Hematopoietic multipotent progenitor cell treated with erythropoietin and hydrocortisone succinate and interleukin-3 and kit ligand, for 6 days (in vitro differentiated cells): ENCODE measurements at regions not wholly inside any gene's neighbourhood (a gene's known extent, or its start where the extent isn't known, plus 50 kb on each side); places are given as distances from the start of the nearest gene placed in this dataset.
"Not testable (repeated sequence)": the region's sequence is repeated elsewhere in the genome, so short reads cannot be mapped to it uniquely, and the experiment has no call there.

ENCODE experiments used
- DNase-seq: peaks from one replicate; pipeline ENCODE4 v3.0.0-alpha.2; 2015

DNA sequence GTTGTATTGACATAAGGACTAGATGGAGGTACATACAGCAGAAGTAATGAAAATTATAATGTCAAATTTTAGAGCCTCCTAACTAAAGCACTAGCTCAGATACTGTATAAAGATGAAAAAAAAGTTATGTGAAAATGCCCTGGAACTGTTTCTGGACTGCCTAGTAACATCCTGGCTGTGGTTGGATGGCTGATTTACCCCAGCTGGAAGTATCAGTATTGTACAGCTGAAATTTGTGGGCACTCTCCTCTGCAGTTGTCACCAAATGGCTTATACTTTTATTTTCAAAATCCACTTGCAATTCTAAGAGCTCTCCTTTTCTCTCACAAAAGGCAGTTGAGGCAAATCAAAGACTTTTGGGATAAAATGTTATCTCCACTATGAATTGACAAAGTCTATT, 239.2 kb downstream of the RPIA start:
- no peak for DNase-seq

DNA sequence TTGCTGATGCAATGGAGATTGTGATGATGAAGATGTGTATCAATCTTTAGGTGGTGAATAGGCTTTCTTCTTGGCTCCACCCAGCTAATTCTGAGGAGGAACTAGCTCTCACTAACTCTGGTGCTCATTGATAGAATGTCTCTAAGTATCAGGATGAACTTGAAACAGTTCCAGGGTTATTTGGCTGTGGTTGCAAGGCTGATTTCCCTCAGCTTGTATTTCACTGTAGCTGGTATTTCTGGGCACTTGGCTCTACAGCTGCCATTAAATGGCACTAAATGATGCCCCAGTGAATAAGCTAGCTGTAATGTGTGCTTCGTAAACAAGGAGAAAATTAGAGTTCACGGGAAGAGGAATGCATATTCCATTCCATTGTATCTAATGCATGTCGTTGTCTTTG, 241.2 kb downstream of the RPIA start:
- no peak for DNase-seq

- DNase-seq, result no peak
Measured at GRCh38 chr2:88933091-88933490, 241.6 kb downstream of the RPIA start.

GRCh38 chr2:88933980-88934379, 242.5 kb downstream of the RPIA start:
- DNase-seq, result peak; percentile 40

DNA sequence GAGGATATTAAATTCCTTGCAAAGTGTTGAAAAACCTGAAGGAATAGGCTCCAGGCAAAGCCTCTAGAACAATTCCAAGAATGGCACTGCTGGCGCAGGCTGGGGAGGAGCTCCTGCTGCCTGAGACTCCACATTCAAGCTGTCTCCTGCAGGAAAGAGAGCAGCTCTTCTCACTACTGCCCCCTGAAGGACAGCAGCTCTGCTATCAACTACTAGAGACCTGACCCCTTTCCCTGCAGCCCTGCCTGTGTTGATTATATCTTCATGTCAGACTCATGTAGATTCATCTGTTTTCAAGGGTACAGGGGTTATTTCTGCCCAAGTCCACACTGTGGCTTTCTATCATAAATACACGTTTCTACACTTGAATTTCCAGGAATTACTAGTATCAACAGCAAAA, 249.7 kb downstream of the RPIA start:
- DNase-seq, result peak; percentile 48

- no peak for DNase-seq
Measured at GRCh38 chr2:88942798-88943197, 251.3 kb downstream of the RPIA start.

- no peak for DNase-seq
Measured at GRCh38 chr2:88949336-88949735, 257.9 kb downstream of the RPIA start.

GRCh38 chr2:88950010-88950409, 258.5 kb downstream of the RPIA start:
- peak; percentile 68 for DNase-seq

GRCh38 chr2:88955607-88956006, 264.1 kb downstream of the RPIA start:
- no peak for DNase-seq

- DNase-seq, result peak; percentile 37
Measured at GRCh38 chr2:88959480-88960204, 268.2 kb downstream of the RPIA start.

GRCh38 chr2:88961323-88961722, 269.9 kb downstream of the RPIA start:
- not testable (repeated sequence) for DNase-seq

DNA sequence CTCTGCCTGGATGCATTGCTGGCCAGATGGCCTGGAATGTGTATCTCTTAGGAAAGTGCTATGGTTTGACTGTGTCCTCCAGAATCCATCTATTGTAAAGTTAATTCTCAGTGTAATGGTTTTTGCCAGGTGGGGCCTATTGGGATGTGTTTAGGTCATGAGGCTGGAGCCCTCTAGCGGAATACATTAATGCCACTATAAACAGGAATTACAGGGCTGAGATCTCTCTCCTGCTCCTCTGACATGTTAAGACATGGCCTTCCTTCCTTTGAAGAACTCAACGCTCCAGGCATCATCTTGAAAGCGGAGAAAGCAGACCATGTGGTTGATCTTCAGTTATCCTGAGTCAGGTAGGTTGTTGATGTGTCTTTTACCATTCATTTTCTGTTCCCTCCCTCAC, 276.4 kb downstream of the RPIA start:
- no peak for DNase-seq

GRCh38 chr2:88978011-88978410, 286.5 kb downstream of the RPIA start:
- not testable (repeated sequence) for DNase-seq

DNA sequence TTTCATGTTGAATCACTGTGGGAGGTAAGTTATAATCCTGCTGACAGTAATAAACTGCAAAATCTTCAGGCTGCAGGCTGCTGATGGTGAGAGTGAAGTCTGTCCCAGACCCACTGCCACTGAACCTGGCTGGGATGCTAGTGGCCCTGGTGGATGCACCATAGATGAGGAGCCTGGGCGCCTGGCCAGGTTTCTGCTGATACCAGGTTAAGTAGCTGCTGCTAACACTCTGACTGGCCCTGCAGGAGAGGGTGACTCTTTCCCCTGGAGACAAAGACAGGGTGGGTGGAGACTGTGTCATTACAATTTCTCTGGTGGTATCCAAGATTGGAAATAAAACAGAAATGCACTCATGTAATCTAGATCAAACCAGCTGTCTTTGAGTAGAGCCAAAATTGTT, 287.0 kb downstream of the RPIA start:
- not testable (repeated sequence) for DNase-seq

DNA sequence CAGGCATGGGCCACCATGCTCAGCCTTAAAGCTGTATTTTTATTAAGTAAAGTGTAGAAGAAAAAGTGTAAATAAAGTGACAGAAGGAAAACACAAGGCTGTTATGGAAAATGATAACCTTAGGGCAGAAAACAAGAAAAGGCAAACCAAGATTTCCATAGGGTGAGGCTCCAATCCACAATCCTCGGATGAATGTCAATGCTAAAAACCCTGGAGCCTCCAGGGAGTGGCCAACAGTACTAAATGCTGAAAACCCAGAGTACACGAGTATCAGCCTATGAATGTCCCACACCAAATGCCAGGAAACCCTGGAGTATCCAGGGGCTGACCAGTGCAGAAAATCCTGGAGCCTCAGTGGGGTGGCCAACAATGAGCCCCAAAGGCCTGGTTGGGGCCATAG, 292.6 kb downstream of the RPIA start:
- not testable (repeated sequence) for DNase-seq

DNA sequence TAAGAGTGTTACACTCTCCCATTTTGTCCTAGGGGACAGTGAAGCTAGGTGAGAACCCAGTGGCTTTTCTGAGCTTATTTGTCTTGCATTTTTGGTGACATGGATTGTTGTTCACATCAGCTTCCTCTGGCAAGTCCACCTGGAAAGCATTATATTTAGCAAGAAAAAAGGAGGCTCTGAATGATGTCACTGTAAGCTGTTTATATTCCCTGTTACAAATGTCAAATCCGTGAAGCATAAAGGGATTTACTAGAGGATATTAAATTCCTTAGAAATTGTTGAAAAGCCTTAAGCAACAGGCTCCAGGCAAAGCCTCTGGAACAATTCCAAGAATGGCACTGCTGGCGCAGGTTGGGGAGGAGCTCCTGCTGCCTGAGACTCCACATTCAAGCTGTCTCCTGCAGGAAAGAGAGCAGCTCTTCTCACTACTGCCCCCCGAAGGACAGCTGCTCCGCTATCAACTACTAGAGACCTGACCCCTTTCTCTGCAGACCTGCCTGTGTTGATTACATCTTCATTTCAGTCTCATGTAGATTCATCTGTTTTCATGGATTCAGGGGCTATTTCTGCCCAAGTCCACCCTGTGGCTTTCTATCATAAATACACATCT, 295.4 kb downstream of the RPIA start:
- DNase-seq, result not testable (repeated sequence)

GRCh38 chr2:88988617-88989016, 297.1 kb downstream of the RPIA start:
- not testable (repeated sequence) for DNase-seq

- not testable (repeated sequence) for DNase-seq
Measured at GRCh38 chr2:88992819-88993218, 301.3 kb downstream of the RPIA start.

DNA sequence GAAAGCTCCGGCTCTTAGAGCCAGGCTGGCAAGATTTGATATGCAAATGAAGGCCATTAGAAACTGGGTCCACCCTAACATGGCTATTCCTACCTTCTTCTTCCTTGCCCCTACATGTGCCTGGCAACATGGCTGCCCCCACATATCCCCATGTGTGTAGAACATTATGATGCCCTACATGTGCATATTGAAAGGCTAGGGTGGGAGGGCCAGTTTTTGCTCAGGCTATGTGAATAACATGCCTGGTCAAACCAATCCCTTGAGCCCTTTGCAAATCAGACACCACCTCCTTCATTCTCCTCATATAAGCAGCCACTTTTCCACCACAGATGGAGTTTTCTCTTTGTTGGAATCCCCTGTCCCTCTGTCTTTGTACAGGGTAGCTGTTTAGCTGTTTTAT, 303.4 kb downstream of the RPIA start:
- not testable (repeated sequence) for DNase-seq

DNA sequence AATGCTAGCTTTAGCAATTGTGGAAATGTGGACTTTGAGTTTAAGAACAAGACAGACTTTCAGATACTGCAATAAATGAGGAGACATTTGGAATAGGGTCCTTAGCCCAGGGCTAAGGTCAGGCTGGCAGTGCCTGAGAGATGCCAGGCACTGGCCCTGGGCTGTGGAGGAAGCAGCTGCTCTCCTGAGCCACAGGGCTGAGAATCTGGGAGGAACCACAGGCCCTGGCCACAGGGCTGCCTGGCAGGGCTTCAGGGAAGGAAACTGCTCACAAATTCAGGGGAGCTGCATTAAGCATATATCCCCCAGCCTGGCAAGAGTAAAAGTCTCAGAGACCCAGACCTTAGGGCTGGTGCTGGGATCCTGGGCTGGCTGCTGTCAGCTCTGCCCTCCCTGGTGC, 305.1 kb downstream of the RPIA start:
- DNase-seq, result not testable (repeated sequence)

GRCh38 chr2:88999365-88999764, 307.9 kb downstream of the RPIA start:
- DNase-seq, result no peak

DNA sequence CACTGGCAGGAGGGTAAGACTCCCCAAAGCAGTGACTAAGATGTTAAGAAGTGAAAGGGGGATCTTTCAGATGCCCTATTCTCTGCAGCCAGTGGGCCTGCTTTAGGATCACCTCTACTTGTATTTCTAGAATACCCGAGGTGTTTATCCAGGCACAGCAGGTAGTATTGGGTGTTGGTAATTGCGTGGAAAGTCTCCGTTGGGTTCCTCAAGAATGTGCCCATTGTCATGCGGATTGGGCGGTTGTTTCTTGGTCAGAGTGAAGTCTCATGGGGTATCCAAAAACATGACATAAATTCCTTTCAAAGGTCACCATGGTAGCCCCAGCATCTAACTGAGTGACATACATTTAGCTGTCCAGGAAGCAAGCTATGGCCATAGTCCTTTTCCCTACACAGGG, 308.8 kb downstream of the RPIA start:
- DNase-seq, result no peak

DNA sequence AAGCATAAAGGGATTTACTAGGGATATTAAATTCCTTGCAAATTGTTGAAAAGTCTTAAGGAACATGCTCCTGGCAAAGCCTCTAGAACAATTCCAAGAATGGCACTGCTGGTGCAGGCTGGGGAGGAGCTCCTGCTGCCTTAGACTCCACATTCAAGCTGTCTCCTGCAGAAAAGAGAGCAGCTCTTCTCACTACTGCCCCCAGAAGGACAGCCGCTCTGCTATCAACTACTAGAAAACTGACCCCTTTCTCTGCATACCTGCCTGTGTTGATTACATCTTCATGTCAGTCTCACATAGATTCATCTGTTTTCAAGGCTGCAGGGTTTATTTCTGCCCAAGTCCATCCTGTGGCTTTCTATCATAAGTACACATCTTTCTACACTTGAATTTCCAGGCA, 312.8 kb downstream of the RPIA start:
- not testable (repeated sequence) for DNase-seq

DNA sequence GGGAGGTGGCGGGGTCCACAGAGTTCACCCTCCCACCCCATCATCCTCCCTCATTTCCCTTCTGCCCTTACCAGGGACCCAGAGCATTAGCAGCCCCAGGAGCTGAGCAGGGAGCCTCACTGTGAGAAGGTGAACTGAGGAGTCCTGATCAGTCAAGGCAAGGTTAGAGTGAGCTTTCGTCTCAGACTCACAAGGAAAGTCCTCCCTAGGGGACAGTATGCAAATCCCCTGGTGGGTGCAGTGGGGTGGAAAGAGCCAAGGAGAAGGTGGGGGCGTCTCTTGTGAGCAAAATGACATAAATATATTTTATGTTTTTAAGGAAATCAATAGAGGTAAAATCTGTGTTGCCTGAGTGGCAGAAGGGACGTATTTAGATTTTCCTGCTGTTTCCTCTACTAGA, 329.1 kb downstream of the RPIA start:
- DNase-seq, result not testable (repeated sequence)

DNA sequence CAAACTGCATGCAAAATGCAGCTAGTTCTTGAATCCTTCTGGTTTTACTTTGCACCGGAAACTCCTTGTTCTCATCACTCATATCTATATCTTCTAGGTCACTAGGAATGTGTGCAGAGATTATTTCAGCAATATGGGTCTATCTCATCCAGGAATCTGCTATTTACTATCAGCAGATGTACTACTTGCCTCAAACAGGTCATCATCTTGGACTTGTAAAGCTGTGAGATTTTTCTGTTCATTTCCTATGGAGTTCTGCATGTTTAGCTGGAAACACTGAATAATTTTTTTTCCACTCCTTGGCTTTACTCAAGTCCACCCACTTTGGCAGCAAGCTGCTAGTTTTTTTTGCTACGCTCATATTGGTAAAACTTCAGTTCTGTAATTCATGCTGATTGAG, 334.8 kb downstream of the RPIA start:
- not testable (repeated sequence) for DNase-seq
